ENCODE measurements at regions not wholly inside any gene's neighbourhood (a gene's known extent, or its start where the extent isn't known, plus 50 kb on each side); places are given as distances from the start of the nearest gene placed in this dataset.

- DNase-seq (ENCODE audit: low spot score): no peak
Observed at GRCh38 chr10:118835682-118836326, 81.0 kb upstream of the CACUL1 start.

- DNase-seq (ENCODE audit: low spot score): no peak
Observed at GRCh38 chr10:118838364-118838763, 83.6 kb upstream of the CACUL1 start.

DNA sequence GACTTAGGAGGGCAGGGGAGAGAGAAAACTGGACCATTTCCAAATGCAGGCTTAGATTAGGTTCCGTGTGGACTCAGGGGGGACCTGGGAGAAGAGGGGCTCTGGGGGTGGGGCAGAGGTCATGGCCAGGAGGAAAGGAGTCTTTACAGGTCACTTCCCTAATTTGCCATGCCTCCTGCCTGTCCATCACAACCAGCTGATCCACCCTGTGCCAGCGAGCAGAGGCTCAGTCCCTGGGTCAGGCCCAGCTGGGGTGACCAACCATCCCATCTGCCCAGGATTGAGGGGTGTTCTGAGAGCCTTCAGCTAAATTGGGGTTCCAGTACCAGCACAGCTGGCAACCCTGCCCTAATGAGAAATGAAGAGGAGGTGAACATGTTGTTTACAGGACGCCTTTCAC is 84.6 kb upstream of the CACUL1 start:
- DNase-seq (ENCODE audit: low spot score): no peak

DNA sequence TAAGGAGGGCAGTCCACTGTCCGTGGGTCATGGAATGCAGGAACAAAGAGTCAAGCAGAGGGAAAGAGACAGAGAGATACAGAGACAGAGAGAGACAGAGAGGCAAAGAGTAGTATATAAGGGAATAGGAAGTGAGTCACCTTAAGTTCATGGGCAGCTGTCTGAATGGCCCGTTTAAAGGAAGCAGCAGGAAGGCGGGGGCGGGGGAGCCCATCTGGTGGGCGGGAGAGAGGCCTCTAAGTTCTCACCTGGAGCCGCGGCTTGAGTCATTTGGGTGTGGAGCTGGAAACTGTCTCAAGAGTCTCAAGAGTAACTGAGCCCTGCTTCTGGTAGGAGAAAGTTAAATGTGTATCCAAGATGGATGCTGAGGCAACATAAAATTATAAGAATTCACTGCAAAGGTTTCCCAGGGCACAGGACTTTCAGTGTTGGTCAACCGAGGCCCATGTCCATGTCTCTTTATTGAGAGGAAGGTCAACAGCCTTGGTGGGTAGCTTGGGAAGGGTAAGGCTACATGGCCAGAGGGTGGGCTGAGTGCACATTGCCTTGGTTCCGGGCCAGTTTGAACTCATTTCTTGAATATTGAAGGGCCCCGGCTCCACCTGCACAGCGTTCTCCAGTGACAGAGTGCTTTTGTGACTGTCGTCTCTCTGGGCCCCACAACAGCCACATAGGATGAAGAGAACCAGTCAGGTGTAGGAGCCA is 85.5 kb upstream of the CACUL1 start:
- no peak for DNase-seq (ENCODE audit: low spot score)

DNA sequence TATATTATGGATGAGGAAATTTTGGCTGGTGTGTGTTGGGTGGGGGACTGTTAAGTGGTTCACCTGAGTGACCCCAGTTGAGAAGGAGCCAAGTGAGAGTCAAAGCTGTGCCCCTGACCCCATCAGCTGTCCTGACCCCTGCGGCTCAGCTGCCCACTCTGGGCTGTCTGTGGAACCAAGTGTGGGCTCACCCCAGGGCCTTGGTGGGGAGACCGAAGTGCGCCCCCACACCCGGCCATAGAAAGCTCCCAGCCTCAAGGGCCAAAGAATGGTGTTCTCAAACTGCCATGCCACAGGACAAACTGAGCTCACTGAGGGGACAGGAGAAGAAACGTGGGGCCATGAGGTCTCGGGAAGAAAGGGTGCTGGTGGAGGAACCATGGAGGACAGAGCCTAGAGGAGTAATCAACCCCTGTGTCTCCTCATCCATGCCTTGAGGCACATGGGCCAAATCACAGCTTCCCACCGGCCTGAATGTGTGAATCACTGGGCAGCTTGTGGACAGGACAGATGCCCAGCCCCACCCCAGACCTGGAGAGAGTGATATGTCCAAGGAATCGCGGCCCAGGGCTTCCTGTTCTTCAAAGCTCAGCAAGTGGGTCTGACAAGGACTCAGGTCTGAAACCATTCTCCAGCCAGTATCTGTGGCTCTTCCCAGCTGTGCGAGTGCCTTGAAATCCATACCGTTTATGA is 86.2 kb upstream of the CACUL1 start:
- peak; percentile 27 for DNase-seq (ENCODE audit: low spot score)

DNA sequence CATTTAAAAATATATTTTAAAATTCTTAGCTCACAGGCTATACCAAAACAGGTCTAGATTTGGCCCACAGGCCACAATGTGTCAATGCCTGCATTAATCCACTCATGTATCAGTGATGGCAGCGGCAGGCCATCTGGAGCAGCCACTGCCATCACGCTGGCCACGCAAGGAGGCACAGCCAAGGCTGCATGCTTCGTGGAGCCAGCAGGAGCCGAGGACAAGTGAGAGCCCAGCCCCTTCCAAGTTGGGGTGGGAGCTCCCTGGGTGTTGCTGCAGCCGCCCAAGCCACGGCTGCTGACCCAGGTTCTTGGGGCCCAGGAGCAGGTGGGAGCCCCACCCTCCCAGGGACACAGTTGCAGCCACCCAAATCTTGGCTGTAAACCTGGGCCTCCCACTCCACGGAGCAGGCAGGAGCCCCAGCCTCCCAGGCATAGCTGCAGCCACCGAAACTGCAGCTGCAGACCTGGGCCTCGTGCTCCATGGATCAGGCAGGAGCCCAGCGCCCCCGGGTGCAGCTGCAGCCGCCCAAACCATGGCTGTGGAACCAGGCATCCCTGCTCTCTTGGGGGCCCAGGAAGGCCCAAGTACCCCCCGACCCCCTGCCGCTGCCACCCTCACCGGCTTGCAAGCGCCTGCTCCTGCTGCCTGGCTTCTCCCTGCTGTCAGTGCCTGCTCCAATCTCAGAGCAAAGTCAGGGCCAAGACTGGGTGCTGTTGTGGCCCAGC is 87.3 kb upstream of the CACUL1 start:
- DNase-seq (ENCODE audit: low spot score): peak; percentile 6

DNA sequence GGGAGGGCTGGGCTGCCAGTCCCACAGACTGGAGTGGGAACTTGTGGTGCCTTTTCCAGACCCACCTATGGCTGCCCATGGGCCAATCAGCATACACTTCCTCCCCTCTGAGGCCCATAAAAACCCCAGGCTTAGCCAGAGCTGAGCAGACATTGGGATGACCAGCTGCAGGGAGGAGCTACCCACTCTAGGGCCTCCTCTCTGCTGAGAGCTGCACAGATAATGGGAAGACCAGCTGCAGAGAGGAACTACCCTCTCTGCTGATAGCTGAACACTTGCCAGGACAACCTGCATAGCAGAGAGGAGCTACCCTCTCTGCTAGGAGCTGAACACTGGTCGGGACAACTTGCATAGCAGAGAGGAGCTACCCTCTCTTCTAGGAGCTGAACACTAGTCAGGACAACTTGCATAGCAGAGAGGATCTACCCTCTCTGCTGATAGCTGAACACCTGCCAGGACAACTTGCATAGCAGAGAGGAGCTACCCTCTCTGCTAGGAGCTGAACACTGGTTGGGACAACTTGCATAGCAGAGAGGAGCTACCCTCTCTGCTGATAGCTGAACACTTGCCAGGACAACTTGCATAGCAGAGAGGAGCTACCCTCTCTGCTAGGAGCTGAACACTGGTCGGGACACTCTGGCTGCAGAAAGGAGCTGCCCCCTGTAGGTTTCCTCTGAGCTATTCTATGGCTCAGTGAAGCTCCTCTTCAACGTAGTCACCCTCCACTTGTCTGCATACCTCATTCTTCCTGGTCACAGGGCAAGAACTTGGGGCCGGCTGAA is 88.3 kb upstream of the CACUL1 start:
- DNase-seq (ENCODE audit: low spot score): no peak

DNA sequence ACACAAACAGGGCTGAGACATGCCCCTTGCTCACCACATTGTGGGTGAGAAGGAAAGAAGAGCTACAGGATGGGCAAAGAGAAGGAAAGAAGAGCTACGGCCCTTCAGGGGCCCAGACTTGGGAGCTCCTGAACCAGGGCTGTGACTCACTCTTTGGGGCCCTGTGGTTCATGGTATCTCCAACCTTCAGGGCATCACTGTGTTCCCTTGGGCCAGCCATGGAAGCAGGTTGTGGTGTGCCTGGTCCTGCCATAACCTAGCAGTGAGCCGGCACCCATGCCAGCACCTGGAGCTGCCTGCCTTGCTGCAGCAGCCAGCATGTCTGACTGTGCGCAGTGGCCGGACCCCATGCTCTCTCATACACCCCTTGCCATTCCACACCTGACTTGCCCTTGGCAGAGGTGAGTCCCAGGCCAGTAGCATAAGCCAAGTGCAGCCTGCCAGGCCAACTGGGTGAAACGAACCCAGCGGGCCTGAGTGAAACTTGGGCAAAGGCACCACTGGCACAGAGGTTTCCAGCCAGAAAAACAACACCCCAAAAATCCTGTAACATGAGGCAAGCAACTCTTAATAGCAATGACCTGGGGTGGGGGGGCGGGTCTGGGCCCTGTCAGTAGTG is 89.0 kb upstream of the CACUL1 start:
- DNase-seq (ENCODE audit: low spot score): no peak

GRCh38 chr10:118844731-118845521 is 90.2 kb upstream of the CACUL1 start:
- no peak for DNase-seq (ENCODE audit: low spot score)

GRCh38 chr10:118845776-118846175 is 91.0 kb upstream of the CACUL1 start:
- no peak for DNase-seq (ENCODE audit: low spot score)

GRCh38 chr10:118850418-118851061 is 95.8 kb upstream of the CACUL1 start:
- peak; percentile 64 for DNase-seq (ENCODE audit: low spot score)

DNA sequence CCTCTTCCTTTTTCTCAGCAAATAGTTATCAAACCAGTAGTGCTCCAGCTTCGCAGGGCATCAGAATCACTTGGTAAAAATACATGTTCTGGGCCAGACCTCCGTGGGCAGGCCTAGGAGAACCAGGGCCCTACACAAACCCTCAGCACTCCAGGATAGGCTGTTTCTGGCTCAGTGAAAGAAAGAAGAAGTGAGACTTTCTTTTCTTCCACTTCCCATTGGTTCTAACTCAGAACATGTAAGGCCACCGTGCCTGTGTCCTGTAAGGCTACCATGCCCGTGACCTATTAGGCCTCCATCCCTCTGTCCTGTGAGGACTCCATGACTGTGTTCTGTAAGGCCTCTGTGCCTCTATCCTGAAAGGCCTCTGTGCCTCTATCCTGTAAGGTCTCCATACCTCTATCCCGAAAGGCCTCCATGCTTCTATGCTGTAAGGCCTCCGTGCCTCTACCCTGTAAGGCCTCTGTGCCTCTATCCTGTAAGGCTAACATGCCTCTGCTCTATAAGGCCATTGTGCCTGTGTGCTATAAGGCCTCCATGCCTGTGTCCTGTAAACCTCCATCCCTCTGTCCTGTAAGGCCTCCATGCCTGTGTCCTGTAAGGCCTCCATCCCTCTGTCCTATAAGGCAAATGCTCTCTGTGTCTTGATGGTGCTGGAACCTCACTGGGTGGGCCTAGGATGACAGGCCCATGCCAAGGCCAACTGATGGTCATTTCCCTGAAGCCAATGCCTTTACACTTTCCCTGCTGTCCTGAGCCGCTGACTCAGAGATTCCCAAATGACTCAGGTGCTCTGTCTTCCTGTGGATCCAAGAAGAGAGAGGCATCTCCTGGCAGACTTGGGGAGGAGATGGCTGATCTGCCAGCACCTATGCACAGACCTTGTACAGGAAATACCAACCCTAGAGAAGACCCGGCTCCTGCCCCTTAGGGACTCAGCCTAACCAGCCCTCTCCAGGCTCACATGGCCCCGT is 96.6 kb upstream of the CACUL1 start:
- no peak for DNase-seq (ENCODE audit: low spot score)

DNA sequence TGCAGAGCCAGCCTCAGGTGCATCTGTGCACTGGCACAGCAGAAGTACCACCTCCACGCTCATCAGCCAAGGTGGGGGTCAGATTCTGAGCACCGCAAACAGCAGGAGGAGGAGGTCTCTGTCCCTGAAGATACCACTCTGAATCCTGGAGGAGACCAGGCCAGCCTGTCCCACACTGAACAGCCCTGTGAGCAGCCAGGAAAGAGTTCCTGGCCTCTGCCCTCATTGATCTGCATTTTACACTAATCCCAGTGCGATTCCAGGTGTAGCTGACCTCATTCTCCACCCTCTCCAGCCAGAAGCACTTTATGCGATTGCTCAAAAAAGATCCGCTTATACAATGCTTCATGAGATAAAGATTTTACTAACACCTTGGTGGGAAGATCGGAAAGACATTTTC is 99.1 kb upstream of the CACUL1 start:
- DNase-seq (ENCODE audit: low spot score): no peak

- DNase-seq (ENCODE audit: low spot score): no peak
Observed at GRCh38 chr10:118856106-118856505, 101.3 kb upstream of the CACUL1 start.

- DNase-seq (ENCODE audit: low spot score): no peak
Observed at GRCh38 chr10:118865998-118866693, 111.4 kb upstream of the CACUL1 start.

GRCh38 chr10:118867768-118868167 is 113.0 kb upstream of the CACUL1 start:
- no peak for DNase-seq (ENCODE audit: low spot score)

DNA sequence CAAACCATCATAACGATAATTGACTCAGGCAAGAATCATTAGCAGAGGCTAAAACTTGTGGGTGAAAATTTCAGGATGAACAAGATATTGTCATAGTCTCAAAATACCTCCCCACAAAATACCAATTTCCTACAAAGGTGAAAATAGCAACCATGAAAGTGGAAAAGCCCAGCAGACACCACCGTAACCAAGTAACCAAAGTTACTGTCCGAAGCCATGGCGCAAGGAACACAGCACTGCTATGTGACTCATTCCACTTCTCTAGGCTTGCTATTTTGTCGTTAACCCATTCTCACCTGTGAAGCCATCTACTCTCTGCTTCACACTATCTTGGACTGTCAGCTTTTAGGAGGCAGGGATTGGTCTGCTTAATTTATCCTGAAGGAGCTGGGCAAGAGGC is 113.8 kb upstream of the CACUL1 start:
- no peak for DNase-seq (ENCODE audit: low spot score)
